GM12865 (cell line): ENCODE measurements at regions not wholly inside any gene's neighbourhood (a gene's known extent, or its start where the extent isn't known, plus 50 kb on each side); places are given as distances from the start of the nearest gene placed in this dataset.

Source experiments
- DNase-seq: peaks from one replicate; pipeline ENCODE4 v3.0.0; 2010; ENCODE audit warnings: low read depth
- H3K4me3 ChIP-seq: 2 replicates; pipeline ENCODE4 v1.5.1; 2011; ENCODE audit warnings: mild to moderate bottlenecking, low read depth, low read length, control low read depth
- TF ChIP-seq, protein P1 (sequence below): IDR thresholded peaks from 2 replicates; pipeline ENCODE4 v1.5.1; 2011; ENCODE audit warnings: low read length, control low read depth, low read depth, inconsistent platforms; ENCODE audit not compliant: insufficient read depth; ENCODE audit errors: missing control alignments

- DNase-seq: no peak
- no peak overlapping the region for H3K4me3 ChIP-seq
- TF ChIP-seq, protein P1, sequence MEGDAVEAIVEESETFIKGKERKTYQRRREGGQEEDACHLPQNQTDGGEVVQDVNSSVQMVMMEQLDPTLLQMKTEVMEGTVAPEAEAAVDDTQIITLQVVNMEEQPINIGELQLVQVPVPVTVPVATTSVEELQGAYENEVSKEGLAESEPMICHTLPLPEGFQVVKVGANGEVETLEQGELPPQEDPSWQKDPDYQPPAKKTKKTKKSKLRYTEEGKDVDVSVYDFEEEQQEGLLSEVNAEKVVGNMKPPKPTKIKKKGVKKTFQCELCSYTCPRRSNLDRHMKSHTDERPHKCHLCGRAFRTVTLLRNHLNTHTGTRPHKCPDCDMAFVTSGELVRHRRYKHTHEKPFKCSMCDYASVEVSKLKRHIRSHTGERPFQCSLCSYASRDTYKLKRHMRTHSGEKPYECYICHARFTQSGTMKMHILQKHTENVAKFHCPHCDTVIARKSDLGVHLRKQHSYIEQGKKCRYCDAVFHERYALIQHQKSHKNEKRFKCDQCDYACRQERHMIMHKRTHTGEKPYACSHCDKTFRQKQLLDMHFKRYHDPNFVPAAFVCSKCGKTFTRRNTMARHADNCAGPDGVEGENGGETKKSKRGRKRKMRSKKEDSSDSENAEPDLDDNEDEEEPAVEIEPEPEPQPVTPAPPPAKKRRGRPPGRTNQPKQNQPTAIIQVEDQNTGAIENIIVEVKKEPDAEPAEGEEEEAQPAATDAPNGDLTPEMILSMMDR: no peak
These were observed 111.7 kb upstream of the CCDC54 start for GRCh38 chr3:107265526-107265925.

DNA sequence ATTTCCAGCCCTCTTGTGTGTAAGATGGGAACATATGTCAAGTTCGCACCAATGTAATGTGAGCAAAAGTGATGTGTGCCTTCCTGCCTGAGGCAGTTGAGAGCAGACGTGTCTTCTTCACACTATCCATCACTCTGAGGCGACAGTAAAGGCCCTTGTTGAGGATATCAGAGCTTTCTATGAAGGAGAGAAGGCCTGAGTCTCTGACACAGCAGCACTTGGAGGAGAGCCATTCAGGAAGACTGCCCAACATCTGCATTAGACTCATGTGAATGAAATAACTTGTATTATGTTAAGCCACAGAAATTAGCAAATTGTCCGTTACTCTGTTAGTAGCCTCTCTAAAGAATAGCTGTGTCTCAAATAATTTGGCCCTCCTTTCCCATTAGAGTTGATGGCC lies 108.8 kb upstream of the CCDC54 start:
- TF ChIP-seq, protein P1: no peak
- no peak overlapping the region for H3K4me3 ChIP-seq
- DNase-seq: no peak

GRCh38 chr3:107269136-107269535 lies 108.1 kb upstream of the CCDC54 start:
- DNase-seq: no peak
- H3K4me3 ChIP-seq: no peak overlapping the region
- TF ChIP-seq, protein P1: no peak

GRCh38 chr3:107271787-107272387 lies 105.4 kb upstream of the CCDC54 start:
- H3K4me3 ChIP-seq: no peak overlapping the region
- peak; percentile 29 for DNase-seq
- TF ChIP-seq, protein P1: peak; percentile 43

DNA sequence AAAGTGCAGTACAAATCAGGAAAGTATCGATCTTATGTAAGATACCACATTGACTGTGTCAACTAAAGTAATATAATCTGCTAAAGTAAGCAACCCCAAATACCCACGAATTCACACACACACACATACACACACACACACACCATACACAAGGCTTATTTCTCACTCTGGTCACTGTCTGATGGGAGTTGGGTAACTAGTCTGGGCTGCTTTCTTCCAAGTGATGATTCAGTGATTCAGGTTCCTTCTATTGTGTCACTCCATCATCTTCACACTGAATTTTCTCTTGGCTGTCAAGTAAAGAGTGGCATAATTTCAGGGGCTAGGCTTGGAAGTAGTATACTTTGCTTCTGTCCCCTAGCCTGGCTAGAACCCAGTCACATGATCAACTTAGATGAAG lies 104.8 kb upstream of the CCDC54 start:
- TF ChIP-seq, protein P1: no peak
- no peak overlapping the region for H3K4me3 ChIP-seq
- DNase-seq: no peak

DNA sequence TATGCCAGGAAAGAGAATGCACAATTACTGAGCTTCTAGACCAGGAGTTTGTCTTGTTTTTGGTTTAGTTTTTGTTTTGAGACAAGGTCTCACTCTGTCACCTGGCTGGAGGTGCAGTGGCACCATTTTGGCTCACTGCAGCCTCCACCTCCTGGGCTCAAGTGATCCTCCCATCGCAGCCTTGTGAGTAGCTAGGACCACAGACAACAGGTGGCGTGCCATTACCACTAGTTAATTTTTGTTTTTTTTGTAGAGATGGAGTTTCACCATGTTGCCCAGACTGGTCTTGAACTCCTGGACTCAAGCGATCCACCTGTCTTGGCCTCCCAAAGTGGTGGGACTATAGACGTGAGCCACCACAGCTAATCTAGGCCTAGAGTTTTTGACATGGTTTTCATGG lies 104.4 kb upstream of the CCDC54 start:
- DNase-seq: no peak
- TF ChIP-seq, protein P1: no peak
- H3K4me3 ChIP-seq: no peak overlapping the region

DNA sequence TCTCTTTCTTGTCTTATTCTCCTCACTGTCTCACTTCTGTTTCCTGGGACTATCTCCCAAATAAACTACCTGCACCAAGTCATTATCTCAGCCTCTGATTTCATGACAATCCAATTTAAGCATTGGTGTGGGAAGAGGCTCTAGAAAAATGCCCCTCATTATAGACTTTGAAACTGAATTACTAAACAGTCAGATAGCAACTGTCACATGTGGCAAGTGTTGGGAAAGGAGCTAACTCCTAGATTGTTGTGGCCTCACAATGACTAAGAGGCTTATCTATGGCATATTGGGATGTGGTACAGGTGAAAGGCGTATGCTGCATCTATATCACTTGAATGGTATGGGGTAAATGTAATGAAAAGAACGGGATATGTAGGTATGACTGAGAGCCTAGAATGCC lies 103.5 kb upstream of the CCDC54 start:
- H3K4me3 ChIP-seq: no peak overlapping the region
- TF ChIP-seq, protein P1: no peak
- no peak for DNase-seq
